GM12873 (cell line): ENCODE measurements at regions not wholly inside any gene's neighbourhood (a gene's known extent, or its start where the extent isn't known, plus 50 kb on each side); places are given as distances from the start of the nearest gene placed in this dataset.

ENCODE experiments used
- CTCF ChIP-seq: IDR thresholded peaks from 2 replicates; pipeline ENCODE4 v1.5.1; 2012; ENCODE audit warnings: low read depth, mild to moderate bottlenecking, moderate library complexity, low read length, control low read depth; ENCODE audit not compliant: insufficient read depth; ENCODE audit errors: missing control alignments

GRCh38 chr4:176843710-176844109 lies 51.0 kb upstream of the VEGFC start:
- no peak for TF ChIP-seq CTCF

- no peak for TF ChIP-seq CTCF
Measured at GRCh38 chr4:176844448-176844847, 51.7 kb upstream of the VEGFC start.

GRCh38 chr4:176845636-176846035 lies 52.9 kb upstream of the VEGFC start:
- no peak for TF ChIP-seq CTCF

GRCh38 chr4:176849076-176849475 lies 56.4 kb upstream of the VEGFC start:
- TF ChIP-seq CTCF: no peak

- TF ChIP-seq CTCF: no peak
Measured at GRCh38 chr4:176850436-176850835, 57.7 kb upstream of the VEGFC start.

GRCh38 chr4:176856421-176856820 lies 63.7 kb upstream of the VEGFC start:
- TF ChIP-seq CTCF: no peak

GRCh38 chr4:176858839-176859238 lies 66.1 kb upstream of the VEGFC start:
- TF ChIP-seq CTCF: no peak
